ENCODE measurements at regions not wholly inside any gene's neighbourhood (a gene's known extent, or its start where the extent isn't known, plus 50 kb on each side); places are given as distances from the start of the nearest gene placed in this dataset.

GRCh38 chr11:28505232-28505631, 397.0 kb downstream of the METTL15 start:
- DNase-seq = no peak

DNA sequence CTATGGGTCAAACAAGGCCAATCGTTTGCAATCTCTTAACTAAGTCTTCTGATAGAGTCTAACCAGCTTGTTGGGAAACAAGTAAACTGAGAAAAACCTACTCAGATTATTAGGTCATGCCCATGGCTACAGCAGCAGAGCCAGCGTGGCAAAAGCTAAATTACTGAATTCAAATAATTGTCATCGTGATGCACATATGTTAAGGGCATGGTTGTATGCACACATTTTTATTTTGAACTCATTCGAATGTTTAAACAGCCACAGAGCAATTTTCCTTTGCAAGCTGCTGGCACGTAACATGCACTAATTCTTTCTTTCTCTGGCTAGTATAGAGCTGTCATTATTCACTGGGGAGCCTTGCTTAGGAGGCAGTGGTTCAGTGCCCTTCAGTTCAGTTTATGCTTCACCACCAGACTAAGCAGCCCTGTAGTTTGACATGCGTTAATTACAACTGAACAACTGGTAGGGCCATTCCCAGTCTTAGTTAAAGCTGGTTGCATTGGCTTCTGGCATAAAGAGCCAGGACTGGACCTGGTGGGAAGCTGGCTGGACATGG, 396.4 kb downstream of the METTL15 start:
- DNase-seq = no peak

DNA sequence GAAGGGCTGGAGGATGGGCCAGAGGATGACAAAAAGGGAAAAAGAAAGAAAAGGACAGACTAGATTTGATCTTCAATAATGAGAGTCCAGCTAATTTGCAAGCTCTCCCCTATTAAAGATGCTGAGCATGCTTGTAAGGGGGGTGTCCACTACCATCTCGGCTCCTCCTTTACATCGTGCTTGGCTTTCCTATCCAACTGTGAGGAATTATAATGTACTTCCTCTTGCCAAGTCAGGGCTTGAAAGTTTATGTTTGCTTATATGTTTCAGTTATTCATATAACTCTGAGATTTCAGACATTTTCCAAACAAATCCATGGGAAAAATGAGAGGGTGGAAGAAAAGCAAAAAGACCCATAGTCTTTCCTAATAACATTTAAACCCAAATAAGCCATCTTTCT, 387.1 kb downstream of the METTL15 start:
- DNase-seq = no peak

DNA sequence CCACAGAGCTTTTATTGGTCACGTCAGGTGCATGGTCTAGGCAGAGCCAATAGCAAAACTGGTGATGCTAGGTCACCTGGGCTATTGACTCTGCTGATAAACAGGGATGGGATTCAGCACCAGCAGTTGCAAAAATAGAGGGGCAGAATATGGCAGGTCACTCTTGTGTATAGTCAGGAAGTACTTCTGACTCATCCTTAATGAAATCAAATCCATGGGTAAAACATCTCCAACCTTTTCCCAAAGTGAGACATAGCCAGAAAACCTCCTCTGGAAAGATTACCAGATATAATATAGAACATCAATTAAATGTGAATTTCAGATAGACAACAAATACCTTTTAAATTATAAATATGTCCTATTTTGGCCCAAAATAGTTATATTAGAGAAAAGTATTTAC, 383.2 kb downstream of the METTL15 start:
- DNase-seq = no peak

- DNase-seq = no peak
These were observed 382.7 kb downstream of the METTL15 start for GRCh38 chr11:28490773-28491382.

DNA sequence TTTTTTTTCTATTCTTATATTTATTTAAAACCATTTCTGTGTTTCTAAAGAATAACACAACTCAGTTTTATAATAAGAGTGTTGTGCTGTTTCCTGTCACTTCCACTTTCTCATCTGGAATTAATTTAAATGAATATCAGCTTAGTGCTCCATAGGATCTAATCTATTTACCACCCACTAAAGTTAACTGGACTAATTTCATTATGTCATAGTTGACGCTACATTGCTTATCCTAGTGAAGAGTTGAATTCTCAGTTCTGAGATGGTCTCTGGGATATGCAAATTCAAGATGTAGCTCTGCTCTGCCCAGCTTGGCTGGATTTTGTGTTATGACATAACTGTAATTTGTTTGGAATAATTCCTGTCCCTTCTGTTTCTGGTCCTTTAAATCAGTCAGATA, 380.1 kb downstream of the METTL15 start:
- DNase-seq = no peak

- no peak for DNase-seq
These were observed 375.1 kb downstream of the METTL15 start for GRCh38 chr11:28483072-28483867.

DNA sequence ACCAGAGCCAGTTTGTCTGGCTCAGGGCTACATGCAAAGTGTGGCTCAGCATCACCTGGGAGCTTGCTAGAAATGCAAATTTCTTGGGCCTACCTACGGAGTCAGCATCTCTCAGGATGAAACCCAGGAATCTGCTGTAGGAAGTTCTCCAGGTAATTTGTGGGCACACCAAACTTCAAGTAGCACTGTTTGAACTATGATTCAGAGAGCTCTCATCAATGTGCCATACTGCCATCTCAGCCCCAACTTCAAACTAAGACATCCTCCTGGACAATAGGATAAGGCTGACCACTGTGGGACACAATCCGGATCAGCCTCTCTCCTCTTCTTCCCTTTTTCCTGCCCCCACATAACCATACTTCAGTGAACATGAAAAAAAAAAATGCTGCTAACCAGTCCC, 374.5 kb downstream of the METTL15 start:
- DNase-seq = no peak

DNA sequence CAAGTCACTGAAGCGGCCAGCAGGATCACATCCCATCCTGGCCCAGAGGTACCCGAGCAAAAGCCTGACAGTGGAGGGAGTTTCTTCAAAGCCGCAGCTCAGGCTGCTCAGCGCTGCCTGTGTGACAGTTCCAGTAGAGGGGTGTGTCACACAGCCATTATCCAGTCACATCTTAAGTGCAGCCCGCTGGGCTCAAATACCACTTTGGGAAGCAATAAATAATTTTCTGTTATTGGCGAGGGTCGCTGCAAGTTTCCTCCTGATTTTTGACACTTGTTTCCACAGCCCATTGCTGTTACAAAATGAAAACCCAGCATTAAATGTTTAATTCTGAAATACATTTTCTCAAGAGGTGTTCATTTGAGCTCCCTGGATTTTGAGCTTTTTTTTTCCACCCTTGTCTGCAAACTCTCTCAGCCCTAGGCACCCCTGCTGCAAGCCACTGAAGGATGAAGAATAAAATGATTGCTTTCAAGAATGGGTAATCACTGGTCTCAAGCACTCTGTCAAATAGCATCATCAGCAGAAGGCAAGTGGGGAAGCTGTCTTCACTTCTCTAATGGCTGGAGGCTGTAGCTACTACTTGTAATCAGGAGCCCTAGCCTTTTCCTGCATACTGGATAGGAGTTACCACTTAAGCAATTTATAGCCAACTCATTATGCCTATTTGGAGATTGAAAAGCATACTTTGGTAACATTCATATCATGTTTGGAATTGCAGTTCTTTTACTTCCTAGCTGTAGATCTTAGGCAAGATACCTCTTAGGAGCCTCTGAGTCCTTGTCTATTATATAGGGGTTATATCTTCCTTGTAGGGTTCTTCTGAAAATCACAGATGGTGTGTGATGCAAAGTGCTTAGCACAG, 373.7 kb downstream of the METTL15 start:
- DNase-seq = no peak

DNA sequence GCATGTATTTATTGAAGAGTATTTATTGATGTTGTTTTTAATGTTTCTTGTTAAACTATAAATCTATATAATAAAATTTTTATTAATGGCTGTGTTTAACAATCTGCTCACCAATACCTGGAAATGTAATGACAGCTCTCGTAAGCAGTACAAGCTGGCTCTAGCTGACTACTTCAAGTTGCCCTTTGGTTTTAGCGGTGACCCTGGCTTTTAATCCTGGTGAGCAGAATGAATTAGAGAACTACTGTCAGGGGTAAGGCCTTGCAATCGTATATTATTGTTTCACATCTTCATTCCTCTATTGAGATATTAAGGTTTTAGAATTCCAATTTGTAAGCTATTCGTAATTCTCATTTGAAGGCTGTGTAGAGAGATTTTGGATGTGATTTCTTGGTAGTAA, 372.2 kb downstream of the METTL15 start:
- DNase-seq = no peak

GRCh38 chr11:28476864-28477263, 368.7 kb downstream of the METTL15 start:
- no peak for DNase-seq

- DNase-seq = no peak
These were observed 367.9 kb downstream of the METTL15 start for GRCh38 chr11:28476049-28476448.

DNA sequence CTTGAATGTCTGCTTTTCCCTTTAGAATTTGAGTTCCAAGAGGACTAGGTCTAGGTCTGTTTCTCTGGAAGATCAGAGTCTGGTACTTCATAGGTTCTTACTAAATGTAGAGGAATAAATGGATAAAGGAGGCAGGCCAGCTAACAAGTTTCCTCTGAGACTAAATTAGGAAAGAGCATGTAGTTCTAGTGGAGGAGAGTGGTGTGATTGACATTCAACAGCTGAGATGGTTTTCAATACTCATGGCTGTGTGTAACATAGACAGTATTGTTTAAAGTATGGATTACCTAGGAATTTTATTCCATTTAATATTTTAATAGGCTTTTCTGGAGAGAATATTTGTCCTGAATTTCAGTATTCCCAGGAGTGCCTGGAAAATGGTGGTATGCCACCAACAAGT, 364.7 kb downstream of the METTL15 start:
- no peak for DNase-seq

DNA sequence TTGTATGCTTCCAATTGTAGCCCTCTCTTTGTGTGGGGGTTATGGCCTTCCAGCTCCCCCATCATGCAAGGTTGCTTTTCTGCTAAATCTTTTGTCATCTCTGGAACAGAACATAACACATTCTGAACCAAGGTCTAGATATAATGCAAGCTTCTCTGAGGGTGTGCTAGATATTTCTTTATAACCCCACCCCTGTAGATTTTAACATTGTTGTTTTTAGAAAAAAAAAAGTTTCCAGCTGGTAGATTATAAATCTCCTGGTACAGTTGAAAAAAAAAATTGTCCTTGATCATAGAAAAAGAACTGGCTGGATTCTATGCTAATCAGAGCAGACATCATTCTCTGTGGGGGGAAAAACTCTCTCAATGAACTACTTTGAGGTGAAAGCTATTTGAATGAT, 363.3 kb downstream of the METTL15 start:
- no peak for DNase-seq

DNA sequence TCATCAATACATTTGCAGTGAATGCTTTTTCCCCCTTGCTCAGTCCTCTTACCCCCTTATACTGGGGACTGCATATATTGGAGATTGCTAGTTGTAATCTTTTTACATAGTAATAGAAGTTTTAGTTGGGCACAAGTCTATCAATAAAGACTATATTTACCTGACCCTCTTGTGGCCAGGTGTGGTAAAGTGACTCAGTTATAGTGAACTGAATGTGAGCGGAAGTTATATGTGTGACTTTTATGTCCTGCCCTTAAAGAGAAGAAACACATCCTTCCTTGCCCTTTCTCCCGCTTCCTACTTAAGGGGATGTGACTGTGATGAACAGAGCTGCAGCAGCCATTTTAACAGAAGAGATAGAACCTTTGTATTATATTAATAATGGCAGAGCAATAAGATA, 362.0 kb downstream of the METTL15 start:
- DNase-seq = no peak

- DNase-seq = no peak
These were observed 358.3 kb downstream of the METTL15 start for GRCh38 chr11:28466506-28466905.

DNA sequence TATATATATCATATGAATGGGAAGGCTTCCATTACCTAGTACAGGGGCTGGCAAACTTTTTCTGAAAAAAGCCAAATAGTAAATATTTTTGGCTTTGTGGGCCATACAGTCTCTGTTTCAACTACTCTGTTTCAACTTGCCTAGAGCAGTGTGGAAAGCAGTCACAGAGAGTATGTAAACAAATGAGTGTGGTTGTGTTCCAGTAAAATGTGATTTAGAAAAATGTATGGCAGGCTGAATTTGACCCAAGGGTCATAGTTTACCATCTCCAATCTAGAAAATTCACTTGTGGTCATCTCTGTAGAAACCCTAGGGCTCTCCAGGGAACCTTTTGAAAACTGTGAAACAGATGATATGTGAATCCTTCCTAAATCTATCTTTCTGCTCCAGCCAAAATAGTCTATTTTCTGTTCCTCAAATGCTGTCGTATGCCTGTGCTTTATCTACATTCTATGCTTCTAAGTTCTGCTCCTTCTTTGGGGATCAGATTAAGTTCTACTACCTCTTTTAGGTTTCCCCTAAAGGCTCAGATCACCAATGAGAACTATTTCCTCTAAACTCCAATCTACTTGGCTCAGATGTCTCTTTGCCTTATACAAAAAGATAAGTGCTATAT, 356.2 kb downstream of the METTL15 start:
- no peak for DNase-seq

DNA sequence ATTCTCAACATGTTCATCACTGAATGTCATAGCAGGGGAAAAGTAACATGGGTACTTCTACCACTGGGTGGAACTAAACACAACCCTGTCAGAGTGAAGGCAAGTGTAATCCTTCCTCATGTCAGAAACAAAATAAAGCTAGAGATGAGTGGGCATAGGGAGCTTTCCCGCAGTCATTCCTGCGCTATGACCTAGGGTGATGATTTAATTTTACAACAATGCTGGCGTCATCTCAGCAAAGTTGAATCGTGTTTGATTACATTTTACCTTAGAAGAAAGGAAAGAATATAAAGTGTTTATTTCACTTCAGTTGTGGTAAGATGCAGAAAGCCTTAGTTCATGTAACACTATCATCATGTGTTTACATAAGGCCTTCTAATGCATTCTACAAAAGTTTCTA, 355.6 kb downstream of the METTL15 start:
- no peak for DNase-seq

- no peak for DNase-seq
These were observed 353.7 kb downstream of the METTL15 start for GRCh38 chr11:28461846-28462245.

DNA sequence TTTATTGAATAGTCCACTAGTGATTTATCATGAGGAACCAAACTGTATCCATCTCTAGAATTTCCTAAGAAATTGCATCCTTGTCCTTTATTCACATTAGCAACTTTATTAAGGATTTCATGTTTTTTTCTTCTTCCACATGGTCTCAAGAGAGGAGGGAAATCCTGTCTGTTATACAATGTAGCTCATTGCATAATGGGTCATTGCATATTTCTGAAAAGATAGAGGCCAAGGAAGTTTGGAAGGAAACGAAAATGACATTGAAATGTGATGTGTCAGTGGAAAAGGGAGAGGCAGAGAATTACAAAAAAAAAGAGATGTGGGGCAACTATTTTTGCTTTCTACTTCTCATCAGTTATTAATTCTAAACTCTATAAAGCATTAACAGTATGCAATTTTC, 353.1 kb downstream of the METTL15 start:
- no peak for DNase-seq

GRCh38 chr11:28460348-28460747, 352.2 kb downstream of the METTL15 start:
- DNase-seq = no peak

- DNase-seq = no peak
These were observed 351.7 kb downstream of the METTL15 start for GRCh38 chr11:28459912-28460311.

- DNase-seq = no peak
These were observed 349.4 kb downstream of the METTL15 start for GRCh38 chr11:28457481-28458065.
